GM21717 (cell line): ENCODE measurements at regions not wholly inside any gene's neighbourhood (a gene's known extent, or its start where the extent isn't known, plus 50 kb on each side); places are given as distances from the start of the nearest gene placed in this dataset.

Experiments used
- ATAC-seq: cut with Tn5 transposase; IDR thresholded peaks from one replicate; pipeline ENCODE4 v1.9.1; 2021; ENCODE audit warnings: mild to moderate bottlenecking, moderate library complexity; ENCODE audit not compliant: unreplicated experiment

DNA sequence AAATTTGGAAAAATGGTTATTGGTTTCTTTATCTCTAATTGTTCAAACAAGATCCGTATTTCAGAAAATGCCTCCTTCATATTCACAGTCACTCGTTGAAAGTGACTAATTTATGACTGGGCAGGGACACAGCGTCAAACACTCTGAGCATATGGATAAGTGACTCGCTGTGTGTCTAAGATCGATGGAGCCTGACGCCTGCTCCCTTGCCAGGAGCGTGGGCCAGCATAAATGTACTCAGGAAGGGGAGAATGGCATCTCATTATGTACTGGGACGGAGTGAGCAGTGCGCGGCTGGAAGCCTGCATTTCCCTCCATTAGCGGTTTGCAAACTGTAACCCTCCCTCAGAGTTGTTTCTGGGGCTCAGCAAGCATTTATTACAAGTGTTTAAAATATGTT is 79.8 kb upstream of the CAST start:
- no peak for ATAC-seq

DNA sequence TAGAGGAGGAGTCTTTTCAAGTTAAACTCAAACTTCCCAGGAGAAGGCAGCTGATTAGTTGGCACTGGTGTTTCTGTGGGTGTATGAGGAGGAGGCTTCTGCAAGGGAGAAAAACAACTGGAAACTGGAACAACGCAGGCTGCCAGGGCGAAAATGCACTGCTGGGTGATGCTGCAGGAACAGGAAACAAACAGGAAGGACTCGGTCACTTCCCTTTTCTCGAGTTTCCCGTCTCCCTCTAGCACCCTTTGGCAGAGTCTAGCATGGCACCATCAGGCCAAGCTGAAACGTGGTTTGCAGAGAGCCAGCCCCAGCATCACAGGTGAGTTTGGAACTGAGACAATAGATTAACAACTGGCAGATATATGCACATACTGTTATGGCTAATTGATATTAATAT is 77.5 kb upstream of the CAST start:
- ATAC-seq = no peak

DNA sequence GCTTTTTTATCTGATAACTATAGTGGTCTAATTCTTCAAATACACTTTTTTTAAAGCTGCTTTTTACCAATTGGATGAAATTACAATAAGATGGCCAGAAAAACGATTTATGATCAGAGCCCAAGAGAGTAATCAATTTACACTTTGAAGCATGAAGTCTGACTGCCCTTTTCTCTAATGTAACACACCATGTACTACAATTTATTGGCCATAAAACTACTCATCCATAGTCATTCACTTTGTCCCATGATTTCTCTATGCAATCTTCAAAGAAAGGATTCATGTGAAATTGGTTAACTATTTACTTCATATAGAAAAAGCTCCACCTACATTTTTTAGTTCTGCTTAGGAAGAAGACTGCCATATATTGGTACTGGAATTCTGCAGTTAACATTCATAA is 73.6 kb upstream of the CAST start:
- no peak for ATAC-seq

DNA sequence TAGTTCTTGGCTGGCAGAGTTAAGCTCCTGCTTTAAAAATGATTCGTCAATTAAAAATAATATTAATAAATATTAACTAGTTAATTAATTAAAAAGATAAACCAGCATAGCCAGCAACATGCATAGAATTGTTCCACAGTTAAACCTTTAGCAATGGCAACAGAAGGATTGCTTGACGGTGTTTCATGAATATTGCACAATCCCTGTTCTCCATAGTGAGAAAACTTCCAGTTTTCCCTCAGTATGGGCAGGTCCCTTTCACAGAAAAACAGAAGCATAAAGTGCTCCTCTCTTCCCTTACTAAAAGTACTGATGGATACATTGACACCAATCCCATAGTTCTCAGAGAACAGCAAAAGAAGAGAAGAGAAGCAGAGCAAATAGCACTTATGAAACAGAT is 71.4 kb upstream of the CAST start:
- no peak for ATAC-seq

DNA sequence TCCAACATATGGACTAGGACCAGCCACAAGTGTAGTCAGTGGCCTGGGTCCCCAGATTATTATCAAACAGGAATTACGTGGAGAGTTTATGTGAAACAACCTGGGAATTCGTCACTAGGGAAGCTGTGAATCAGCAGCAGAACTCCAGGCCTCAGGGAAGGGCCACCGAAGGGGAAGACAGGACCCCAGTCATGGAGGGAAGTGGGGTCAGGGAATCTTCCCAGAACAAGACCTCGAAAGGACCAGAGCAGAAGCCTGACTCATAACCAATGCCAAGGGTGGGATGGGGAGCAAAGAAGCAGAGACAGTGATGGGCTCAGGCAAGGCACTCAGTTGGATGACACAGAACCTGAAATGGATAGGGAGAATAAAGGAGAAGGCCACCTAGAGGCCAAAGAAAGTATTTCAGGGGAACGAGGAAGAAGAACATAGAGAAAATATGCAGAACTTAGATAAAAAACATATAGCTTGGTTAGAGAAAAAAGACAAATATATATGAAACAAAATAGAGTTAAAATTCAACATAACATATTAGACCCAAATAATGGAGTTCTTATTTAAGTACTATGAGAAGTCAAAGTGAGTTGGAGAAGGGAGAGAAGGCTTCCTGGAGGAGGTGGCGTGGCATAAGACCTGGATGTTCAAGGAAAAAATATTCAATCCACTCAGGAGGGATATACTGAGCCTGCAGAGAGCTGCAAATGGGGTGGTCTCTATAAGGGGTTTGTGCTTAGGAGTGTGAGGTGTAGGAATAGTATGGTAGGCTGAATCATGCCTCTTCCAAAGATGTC is 66.7 kb upstream of the CAST start:
- ATAC-seq = no peak

DNA sequence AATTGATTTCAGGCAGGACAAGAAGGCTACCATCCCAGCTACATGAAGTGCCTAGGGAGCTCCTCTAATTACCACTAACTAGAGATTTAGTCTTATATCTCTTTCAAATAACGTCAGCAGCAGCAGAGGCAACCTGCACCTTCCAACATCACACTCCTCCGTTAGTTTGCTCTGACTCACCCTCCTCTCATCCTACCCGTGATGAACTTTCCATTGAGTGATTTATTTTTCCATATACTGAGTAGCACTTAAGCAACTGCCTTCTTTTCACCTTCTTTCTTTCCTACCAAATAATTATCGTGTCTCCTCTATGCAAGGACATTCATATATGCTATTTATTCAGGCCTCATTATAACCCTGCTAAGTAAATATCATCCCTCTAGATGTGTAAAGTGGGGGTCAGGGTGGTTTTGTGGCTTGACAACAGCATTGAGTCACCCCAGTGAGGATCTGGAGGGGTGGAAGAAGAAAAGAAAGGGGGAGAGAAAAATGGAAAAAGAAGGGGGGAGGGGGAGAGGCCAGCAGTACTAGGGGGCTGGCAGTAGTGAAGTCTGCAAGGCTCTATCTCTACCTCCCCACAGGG is 64.6 kb upstream of the CAST start:
- no peak for ATAC-seq

DNA sequence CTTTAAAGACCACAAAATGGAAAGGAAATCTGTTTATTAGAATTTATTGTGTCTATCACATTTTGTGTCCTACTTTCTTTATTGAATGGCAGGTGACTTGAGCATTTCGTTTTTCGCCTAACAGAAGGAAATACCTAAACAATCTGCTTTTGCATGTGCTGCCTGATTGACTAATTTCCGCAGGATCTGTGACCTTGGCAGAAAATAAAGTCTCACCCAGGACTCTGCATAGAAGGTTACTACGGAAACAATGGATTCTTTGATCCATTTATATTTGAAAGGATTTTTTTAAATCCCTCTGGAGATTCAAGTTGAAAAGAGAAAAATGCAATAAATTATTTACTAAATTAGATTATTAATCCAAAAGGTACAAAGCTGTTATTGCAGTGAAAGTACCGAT is 61.0 kb upstream of the CAST start:
- no peak for ATAC-seq

DNA sequence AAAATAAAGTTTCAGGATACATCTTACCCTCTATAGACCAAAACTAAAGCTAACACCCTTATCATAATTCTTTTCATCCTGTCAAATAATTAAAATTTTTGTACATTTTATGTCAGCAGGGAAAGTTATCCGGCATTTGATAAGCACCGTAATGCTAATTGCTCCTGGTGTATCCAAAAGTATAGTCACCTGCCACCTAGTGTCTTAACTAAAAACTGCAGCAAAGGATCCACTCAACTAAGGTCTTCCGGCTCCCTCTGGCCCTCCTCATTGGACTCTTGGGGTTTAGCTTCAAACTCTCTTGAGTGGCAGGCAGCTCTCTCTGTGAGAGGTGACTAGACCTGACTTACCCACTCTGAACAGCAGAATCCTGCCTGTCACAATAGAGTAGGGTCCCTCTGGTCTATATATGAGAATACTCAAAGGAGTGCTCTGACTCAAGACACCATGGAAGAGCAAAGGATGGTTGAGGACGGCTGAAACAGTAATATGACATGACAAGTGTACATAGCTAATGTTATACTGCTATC is 60.4 kb upstream of the CAST start:
- peak; percentile 68 for ATAC-seq

DNA sequence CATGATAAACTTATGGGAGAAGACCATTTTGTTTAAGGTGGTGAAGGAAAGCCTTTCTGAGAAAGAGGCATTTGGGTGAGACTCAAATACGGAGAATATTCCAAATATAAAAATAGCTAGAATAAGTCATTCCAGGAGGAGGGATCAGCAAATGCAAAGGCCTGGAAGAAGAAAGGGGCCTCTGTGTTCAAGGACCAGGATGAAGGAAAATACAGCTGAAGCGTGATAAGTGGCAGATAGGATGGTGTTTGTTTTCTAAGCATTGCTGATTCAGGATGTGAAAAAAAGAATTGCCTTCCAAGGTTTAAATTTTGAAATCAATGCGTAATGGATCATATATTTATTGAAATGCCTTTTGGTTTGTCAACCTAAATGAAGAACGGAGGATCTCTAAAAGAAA is 59.4 kb upstream of the CAST start:
- no peak for ATAC-seq

DNA sequence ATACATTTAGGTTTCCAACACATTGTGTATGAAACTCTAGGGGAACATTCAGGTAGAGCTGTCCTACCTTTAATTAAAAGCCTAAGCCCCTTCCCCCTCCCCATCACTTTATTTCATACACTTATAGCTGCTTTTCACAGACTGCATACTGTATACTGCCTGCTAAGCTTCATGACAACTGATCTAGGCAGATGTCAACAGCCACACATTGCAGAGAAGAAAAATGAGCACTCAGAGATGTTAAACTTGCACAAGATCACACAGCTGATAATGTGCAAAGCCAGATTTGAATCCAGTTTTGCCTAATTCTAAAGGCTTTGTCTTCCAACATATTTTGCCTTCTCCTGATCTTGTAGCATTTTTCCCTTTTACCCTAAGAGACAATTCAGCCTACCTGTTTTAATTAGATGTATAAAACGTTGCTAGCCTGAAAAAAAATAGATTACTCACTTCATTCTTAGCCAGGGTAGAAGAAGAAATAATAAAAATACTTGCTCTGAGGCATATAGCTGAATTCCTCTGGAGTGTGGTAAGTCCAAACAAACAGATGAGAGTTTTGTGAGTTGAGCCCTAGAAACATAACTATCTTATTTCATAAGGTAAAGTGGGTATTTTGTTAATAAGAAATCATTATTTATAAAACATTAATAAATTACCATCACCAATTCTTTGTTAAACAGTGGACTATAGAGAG is 56.9 kb upstream of the CAST start:
- ATAC-seq = no peak

DNA sequence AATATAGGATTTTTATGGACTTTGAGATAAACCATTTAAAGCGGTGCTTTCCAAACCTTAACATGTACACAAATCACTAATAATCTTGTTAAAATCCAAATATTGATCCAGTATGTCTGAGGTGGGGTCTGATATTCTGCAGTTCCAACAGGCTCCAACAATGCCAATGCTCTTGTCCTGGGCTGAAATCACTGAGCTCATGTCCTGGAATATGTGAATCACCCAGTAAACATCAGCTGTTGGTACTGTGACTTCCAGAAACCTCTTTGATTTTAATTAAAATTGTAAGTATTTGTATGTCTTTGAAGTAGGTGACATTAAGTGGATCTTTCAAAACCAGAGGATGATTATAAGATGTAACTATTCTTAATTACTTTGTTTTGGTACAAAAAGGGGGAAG is 52.8 kb upstream of the CAST start:
- no peak for ATAC-seq

DNA sequence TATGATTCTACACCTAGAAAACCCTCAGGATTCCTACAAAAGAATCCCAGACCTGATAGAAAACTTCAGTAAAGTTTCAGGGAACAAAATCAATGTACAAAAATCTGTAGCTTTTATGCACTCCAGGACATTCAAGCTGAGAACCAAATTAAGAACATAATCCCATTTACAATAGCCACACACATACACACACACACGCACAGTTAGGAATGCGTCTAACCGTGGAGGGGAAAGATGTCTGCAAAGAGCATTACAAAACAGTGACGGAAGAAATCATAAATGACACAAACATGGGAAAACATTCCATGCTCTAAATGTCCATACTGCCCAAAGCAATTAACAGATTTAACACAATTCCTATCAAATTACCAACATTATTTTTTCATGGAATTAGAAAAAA is 51.4 kb upstream of the CAST start:
- ATAC-seq = no peak

DNA sequence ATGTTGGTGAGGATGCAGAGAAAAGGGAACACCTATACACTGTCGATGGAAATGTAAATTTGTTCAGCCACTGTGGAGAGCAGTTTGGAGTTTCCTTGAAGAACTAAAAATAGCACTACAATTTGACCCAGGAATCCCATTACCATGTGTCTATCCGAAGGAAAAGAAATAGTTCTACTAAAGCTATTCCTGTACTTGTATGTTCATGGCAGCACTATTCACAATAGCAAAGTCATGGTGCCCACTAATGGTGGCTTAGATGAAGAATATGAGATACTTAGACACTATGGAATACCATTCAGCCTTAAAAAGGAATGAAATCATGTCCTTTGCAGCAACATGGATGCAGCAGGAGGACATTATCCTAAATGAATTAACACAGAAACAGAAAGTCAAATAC is 50.2 kb upstream of the CAST start:
- no peak for ATAC-seq
